HL-60 (cell line): ENCODE measurements at regions not wholly inside any gene's neighbourhood (a gene's known extent, or its start where the extent isn't known, plus 50 kb on each side); places are given as distances from the start of the nearest gene placed in this dataset.

Experiments used
- DNase-seq, 2 experiments: peaks; one replicate each; pipeline ENCODE4 v3.0.0-alpha.2; 2010 to 2020; ENCODE audit warnings: low read depth in 1 of 2, low spot score in 1 of 2
- H3K27ac ChIP-seq: fragments of 250-450 bp; sonication (Bioruptor Pico); replicated peaks from 2 replicates; pipeline ENCODE4 v1.5.1; 2020; ENCODE audit warnings: mild to moderate bottlenecking, moderate library complexity
- H3K27me3 ChIP-seq: fragments of 250-450 bp; sonication (Bioruptor Pico); 2 replicates; pipeline ENCODE4 v1.5.1; 2021; ENCODE audit warnings: mild to moderate bottlenecking, moderate library complexity; ENCODE audit not compliant: insufficient read depth, poor library complexity, severe bottlenecking
- H3K4me3 ChIP-seq: replicated peaks from 2 replicates; pipeline ENCODE4 v1.5.1; 2011; ENCODE audit warnings: mild to moderate bottlenecking, control low read depth, low read length; ENCODE audit not compliant: insufficient read depth
- CTCF ChIP-seq: IDR thresholded peaks from one replicate; pipeline ENCODE4 v1.5.1; 2011; ENCODE audit warnings: low read length, control low read depth, inconsistent platforms; ENCODE audit not compliant: insufficient read depth
- GABPA ChIP-seq: IDR thresholded peaks from 2 replicates; pipeline ENCODE4 v1.6.1; 2012; ENCODE audit warnings: low read depth
- POLR2AphosphoS5 ChIP-seq: IDR thresholded peaks from 2 replicates; pipeline ENCODE4 v1.6.1; 2012; ENCODE audit warnings: low read depth
- REST ChIP-seq: IDR thresholded peaks from 2 replicates; pipeline ENCODE4 v1.6.1; 2012; ENCODE audit warnings: low read depth; ENCODE audit not compliant: insufficient replicate concordance
- SPI1 ChIP-seq: IDR thresholded peaks from 2 replicates; pipeline ENCODE4 v1.6.1; 2012; ENCODE audit warnings: low read depth, mild to moderate bottlenecking, borderline replicate concordance

- no peak overlapping the region for H3K27ac ChIP-seq
- no peak for DNase-seq
- H3K4me3 ChIP-seq: no peak overlapping the region
- no peaks in the 10 kb centered on the region for H3K27me3 ChIP-seq
- TF ChIP-seq SPI1: no peak
- TF ChIP-seq REST: no peak
- no peak for TF ChIP-seq POLR2AphosphoS5
- TF ChIP-seq GABPA: no peak
- TF ChIP-seq CTCF: no peak
Measured at GRCh38 chr3:66092175-66092995, 53.7 kb upstream of the MAGI1 start.
